Ureter (tissue), 1 donor: ENCODE measurements at regions not wholly inside any gene's neighbourhood (a gene's known extent, or its start where the extent isn't known, plus 50 kb on each side); places are given as distances from the start of the nearest gene placed in this dataset.

Experiments
- DNase-seq: peaks from one replicate; pipeline ENCODE4 v3.0.0-alpha.2; 2020; ENCODE audit warnings: low spot score
- donor health status: DM: yes; HTN: yes; CAD: no.

- DNase-seq, result no peak
Measured at GRCh38 chr10:128741680-128742079, 615.5 kb upstream of the MKI67 start.

GRCh38 chr10:128744092-128744491 is 617.9 kb upstream of the MKI67 start:
- no peak for DNase-seq

GRCh38 chr10:128744811-128745305 is 618.6 kb upstream of the MKI67 start:
- no peak for DNase-seq

- DNase-seq, result no peak
Measured at GRCh38 chr10:128747582-128748346, 621.5 kb upstream of the MKI67 start.

- no peak for DNase-seq
Measured at GRCh38 chr10:128751284-128751683, 625.1 kb upstream of the MKI67 start.

GRCh38 chr10:128751851-128752250 is 625.6 kb upstream of the MKI67 start:
- no peak for DNase-seq

GRCh38 chr10:128759174-128759573 is 633.0 kb upstream of the MKI67 start:
- no peak for DNase-seq

- no peak for DNase-seq
Measured at GRCh38 chr10:128763588-128763987, 637.4 kb upstream of the MKI67 start.

GRCh38 chr10:128764190-128764589 is 638.0 kb upstream of the MKI67 start:
- DNase-seq, result no peak

GRCh38 chr10:128766915-128767314 is 640.7 kb upstream of the MKI67 start:
- no peak for DNase-seq

GRCh38 chr10:128774979-128775378 is 648.8 kb upstream of the MKI67 start:
- DNase-seq, result no peak

- DNase-seq, result no peak
Measured at GRCh38 chr10:128775743-128776142, 649.5 kb upstream of the MKI67 start.

GRCh38 chr10:128776673-128777252 is 650.5 kb upstream of the MKI67 start:
- DNase-seq, result no peak

GRCh38 chr10:128777342-128777741 is 651.1 kb upstream of the MKI67 start:
- no peak for DNase-seq

GRCh38 chr10:128779416-128779815 is 653.2 kb upstream of the MKI67 start:
- DNase-seq, result no peak

- no peak for DNase-seq
Measured at GRCh38 chr10:128780156-128780761, 654.0 kb upstream of the MKI67 start.

- DNase-seq, result no peak
Measured at GRCh38 chr10:128781637-128782036, 655.4 kb upstream of the MKI67 start.

- no peak for DNase-seq
Measured at GRCh38 chr10:128784444-128784843, 658.2 kb upstream of the MKI67 start.

- DNase-seq, result no peak
Measured at GRCh38 chr10:128792426-128793140, 666.4 kb upstream of the MKI67 start.

- DNase-seq, result no peak
Measured at GRCh38 chr10:128793726-128794655, 667.8 kb upstream of the MKI67 start.

GRCh38 chr10:128796396-128796912 is 670.2 kb upstream of the MKI67 start:
- DNase-seq, result no peak
